Duodenal mucosa (tissue), 2 donors: ENCODE measurements at regions not wholly inside any gene's neighbourhood (a gene's known extent, or its start where the extent isn't known, plus 50 kb on each side); places are given as distances from the start of the nearest gene placed in this dataset.

Experiments used
- H3K27ac ChIP-seq: one replicate; pipeline ENCODE4 v1.7.0; 2013; ENCODE audit warnings: low read depth, low read length
- H3K27me3 ChIP-seq, 2 donors: one replicate each; pipeline ENCODE4 v1.7.0; 2013; ENCODE audit warnings: low read length in 2 of 2, control low read depth in 1 of 2; ENCODE audit not compliant: insufficient read depth in 2 of 2, control insufficient read depth in 1 of 2
- H3K36me3 ChIP-seq, 2 donors: one replicate each; pipeline ENCODE4 v1.7.0; 2013; ENCODE audit warnings: low read length in 2 of 2, control low read depth in 1 of 2; ENCODE audit not compliant: insufficient read depth in 2 of 2, control insufficient read depth in 1 of 2
- H3K4me1 ChIP-seq, 2 donors: one replicate each; pipeline ENCODE4 v1.7.0; 2013; ENCODE audit warnings: low read length in 2 of 2, control low read depth in 1 of 2; ENCODE audit not compliant: insufficient read depth in 2 of 2, control insufficient read depth in 1 of 2
- H3K4me3 ChIP-seq, 2 donors: one replicate each; pipeline ENCODE4 v1.7.0; 2013; ENCODE audit warnings: low read length in 2 of 2, low read depth in 1 of 2
- H3K9ac ChIP-seq, 2 donors: one replicate each; pipeline ENCODE4 v1.7.0; 2013; ENCODE audit warnings: low read length in 2 of 2, low read depth in 1 of 2
- H3K9me3 ChIP-seq, 2 donors: one replicate each; pipeline ENCODE4 v1.7.0; 2013; ENCODE audit warnings: low read length in 2 of 2, control low read depth in 1 of 2; ENCODE audit not compliant: control insufficient read depth in 1 of 2

DNA sequence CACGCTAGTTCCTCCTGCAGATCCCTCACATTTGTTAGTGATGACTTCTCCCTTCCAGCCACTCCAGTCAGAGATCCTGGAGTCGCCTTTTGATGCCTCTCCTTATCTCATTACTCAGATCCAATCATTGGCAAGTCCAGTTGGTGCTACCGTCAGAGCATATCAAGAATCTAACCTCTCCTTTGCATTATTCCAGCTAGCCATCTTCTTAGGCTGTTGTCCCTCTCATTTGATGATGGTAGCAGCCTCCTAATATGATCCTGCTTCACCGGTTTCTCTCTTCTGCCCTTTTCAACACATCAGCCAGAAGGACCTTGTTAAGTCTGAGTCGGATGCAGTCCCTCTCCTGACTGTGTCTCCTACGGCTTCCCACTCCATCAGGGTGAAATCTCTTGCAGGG, 305.6 kb downstream of the THBS2 start:
- H3K9me3 ChIP-seq, result no peaks in the 10 kb centered on the region

DNA sequence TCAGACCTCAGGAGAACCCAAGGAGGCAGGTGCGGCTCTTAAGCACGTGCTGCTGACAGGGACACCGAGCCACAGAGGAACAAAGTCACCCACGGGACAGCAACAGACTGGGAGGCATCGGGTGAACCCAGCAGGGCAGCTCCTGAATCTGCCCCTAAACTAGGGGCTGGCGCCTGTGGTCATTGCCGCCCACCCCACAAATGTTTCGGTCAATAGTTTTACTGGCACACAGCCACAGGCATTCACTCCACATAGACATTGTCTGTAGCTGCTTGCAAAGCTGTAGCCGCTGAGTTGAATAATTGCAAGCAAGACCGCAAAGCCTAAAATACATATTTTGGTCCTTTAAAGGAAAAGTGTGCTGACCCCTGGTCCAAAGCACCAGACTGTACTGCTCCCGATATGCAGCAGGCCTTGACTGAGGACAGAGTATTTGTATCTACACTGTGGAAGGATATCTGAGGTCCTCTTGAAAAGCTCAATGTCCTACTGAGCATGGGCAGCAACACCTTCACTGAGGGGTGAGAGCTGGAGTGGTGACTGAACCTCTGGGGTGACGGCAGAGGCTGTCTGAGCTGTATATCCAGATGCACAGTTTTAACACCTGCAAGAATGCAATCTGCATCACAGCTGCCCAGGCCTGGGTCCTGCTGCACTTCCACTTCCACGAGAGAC, 310.3 kb downstream of the THBS2 start:
- Histone ChIP-seq H3K27me3 (no peaks in the 10 kb centered on the region), H3K4me3 (no peak overlapping the region), H3K36me3 (no peaks in the 10 kb centered on the region), H3K27ac (no peak overlapping the region), H3K9ac (no peak overlapping the region), H3K4me1 (peaks cover 0 to 4% of the 10 kb centered on the region in 2 donors), H3K9me3 (no peaks in the 10 kb centered on the region)

More for the DNA sequence above, 305.6 kb downstream of the THBS2 start:
- Histone ChIP-seq H3K4me3 (no peak overlapping the region), H3K9ac (no peak overlapping the region), H3K27ac (no peak overlapping the region), H3K4me1 (no peaks in the 10 kb centered on the region), H3K27me3 (no peaks in the 10 kb centered on the region), H3K36me3 (no peaks in the 10 kb centered on the region)

GRCh38 chr6:168942646-168943045, 311.0 kb downstream of the THBS2 start:
- Histone ChIP-seq H3K27me3 (no peaks in the 10 kb centered on the region), H3K4me1 (peaks cover 0 to 7% of the 10 kb centered on the region in 2 donors), H3K4me3 (no peak overlapping the region), H3K9ac (no peak overlapping the region), H3K9me3 (no peaks in the 10 kb centered on the region), H3K36me3 (no peaks in the 10 kb centered on the region), H3K27ac (no peak overlapping the region)

DNA sequence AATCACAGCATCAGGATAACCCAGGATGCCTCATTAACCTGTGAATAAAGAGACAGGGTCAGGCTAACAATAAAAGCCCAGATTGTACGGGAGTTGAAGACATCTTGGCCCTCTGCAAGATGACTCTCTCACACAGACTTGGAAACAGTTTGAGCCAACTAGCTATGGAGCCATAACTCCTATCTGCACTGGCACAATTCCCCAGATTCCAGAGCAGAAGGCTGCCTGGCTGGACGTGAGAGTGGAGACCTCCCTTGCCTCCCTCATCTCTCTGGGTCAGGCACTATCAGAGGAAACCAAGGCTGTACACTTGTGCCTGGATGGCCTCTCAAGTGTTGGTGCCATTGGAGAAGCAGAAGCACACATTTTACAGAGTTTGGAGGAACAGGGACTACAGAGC, 312.6 kb downstream of the THBS2 start:
- Histone ChIP-seq H3K9ac (no peak overlapping the region), H3K4me1 (peaks cover 0 to 13% of the 10 kb centered on the region in 2 donors), H3K4me3 (no peak overlapping the region), H3K9me3 (no peaks in the 10 kb centered on the region), H3K36me3 (no peaks in the 10 kb centered on the region), H3K27me3 (no peaks in the 10 kb centered on the region), H3K27ac (no peak overlapping the region)

- Histone ChIP-seq H3K4me1 (peaks cover 0 to 13% of the 10 kb centered on the region in 2 donors), H3K36me3 (no peaks in the 10 kb centered on the region), H3K27ac (no peak overlapping the region), H3K9me3 (no peaks in the 10 kb centered on the region), H3K27me3 (no peaks in the 10 kb centered on the region), H3K4me3 (no peak overlapping the region), H3K9ac (no peak overlapping the region)
Observed at GRCh38 chr6:168939796-168940195, 313.9 kb downstream of the THBS2 start.

- Histone ChIP-seq H3K27me3 (no peaks in the 10 kb centered on the region), H3K9me3 (no peaks in the 10 kb centered on the region), H3K36me3 (no peaks in the 10 kb centered on the region), H3K4me3 (no peak overlapping the region), H3K27ac (no peak overlapping the region), H3K4me1 (peaks cover 0 to 13% of the 10 kb centered on the region in 2 donors), H3K9ac (no peak overlapping the region)
Observed at GRCh38 chr6:168939041-168939440, 314.6 kb downstream of the THBS2 start.

DNA sequence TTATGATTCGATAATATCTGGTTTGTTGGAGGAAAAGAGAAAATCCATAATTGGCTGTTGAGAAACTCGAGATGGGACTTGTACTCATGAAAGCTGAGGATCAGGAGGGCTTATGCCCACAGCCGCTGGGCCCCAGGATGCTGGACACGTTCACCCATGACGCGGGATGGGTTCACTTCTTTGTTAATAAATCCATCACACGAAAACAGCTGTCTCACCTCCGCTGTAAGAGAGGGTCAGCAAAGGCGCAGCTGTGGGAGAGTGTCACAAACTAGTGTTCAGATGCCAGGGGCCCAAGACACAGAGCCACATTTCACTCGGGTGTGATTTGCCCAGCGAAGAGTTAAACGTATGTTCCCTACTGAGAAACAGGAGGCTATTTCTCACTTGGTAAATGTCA, 315.1 kb downstream of the THBS2 start:
- Histone ChIP-seq H3K36me3 (no peaks in the 10 kb centered on the region), H3K27ac (no peak overlapping the region), H3K9me3 (no peaks in the 10 kb centered on the region)

DNA sequence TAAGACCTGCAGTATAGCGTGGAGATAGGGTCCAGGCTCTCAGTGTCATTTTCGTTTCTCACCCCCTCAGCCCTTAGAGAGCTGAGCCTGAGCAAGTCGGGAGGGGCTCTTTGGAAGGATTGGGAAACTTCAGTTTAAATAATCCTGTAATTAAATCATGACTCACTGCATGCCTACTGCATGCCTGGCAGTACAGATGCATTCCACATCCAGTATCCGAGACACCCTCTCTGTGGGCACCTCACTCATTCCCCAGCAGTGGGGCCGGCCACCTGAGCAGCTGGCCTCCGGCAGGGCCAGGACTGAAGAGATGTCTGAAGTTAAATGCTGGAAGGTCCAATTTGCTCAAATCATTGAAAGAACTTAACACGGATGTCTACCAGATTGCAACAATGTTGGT, 316.6 kb downstream of the THBS2 start:
- no peak overlapping the region for H3K27ac ChIP-seq
- H3K27me3 ChIP-seq, result no peaks in the 10 kb centered on the region
- H3K4me3 ChIP-seq, result no peak overlapping the region
- no peak overlapping the region for H3K9ac ChIP-seq
- H3K4me1 ChIP-seq, result peaks cover 0 to 13% of the 10 kb centered on the region in 2 donors
- no peaks in the 10 kb centered on the region for H3K9me3 ChIP-seq
- H3K36me3 ChIP-seq, result no peaks in the 10 kb centered on the region

More for the DNA sequence above, 315.1 kb downstream of the THBS2 start:
- H3K4me1 ChIP-seq, result peaks cover 0 to 13% of the 10 kb centered on the region in 2 donors
- no peak overlapping the region for H3K4me3 ChIP-seq
- no peaks in the 10 kb centered on the region for H3K27me3 ChIP-seq
- H3K9ac ChIP-seq, result no peak overlapping the region

GRCh38 chr6:168935628-168936010, 318.0 kb downstream of the THBS2 start:
- Histone ChIP-seq H3K9ac (no peak overlapping the region), H3K36me3 (no peaks in the 10 kb centered on the region), H3K27me3 (no peaks in the 10 kb centered on the region), H3K4me1 (peaks cover 0 to 13% of the 10 kb centered on the region in 2 donors), H3K4me3 (no peak overlapping the region), H3K9me3 (no peaks in the 10 kb centered on the region), H3K27ac (no peak overlapping the region)

DNA sequence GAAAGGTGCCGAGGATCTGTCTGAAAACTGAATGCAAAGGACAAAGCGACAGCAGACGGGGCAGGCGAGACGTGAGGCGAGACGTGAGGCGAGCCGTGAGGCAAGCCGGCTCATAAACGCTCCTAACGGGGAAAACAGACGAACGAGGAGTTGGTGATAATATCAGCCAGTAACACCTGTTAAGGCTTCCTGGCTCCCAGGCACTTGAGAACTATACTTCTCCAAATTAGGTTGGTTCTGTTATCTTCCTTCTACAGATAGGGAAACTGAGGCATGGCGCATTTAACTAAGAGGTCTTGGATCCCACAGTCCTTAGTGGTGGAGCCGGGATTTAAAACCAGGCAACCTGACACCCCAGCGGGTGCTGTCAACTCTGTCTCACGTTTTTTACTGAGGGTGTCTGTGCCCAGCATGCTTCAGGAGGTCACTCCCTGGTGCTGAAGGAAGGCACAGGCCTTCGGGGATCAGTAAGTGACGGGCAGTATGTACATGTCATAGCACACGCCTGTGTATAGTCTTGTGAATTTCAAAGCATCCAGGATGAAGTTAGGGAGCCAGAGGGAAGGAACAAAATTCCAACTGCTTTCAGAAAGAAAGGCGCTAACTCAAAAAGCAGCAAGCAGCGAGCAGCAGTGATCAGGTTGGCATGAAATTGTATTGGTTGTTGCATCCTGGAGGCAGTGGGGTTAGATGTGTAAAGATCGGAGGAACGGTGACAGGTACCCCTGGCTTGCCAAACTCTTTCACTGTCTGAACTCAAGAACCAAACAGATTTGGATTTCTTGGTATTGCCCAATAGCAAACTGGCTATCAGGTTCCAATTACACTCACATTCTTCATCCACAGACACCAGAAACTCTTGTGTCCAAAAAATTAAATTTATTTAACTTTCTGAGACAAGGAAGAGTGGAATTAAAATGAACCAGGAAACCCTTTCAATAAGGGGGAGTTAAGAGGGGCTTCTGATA, 318.7 kb downstream of the THBS2 start:
- Histone ChIP-seq H3K27ac (no peak overlapping the region), H3K4me3 (no peak overlapping the region), H3K27me3 (no peaks in the 10 kb centered on the region), H3K4me1 (peaks cover 0 to 13% of the 10 kb centered on the region in 2 donors), H3K9ac (no peak overlapping the region), H3K9me3 (no peaks in the 10 kb centered on the region), H3K36me3 (no peaks in the 10 kb centered on the region)
